ENCODE measurements at regions not wholly inside any gene's neighbourhood (a gene's known extent, or its start where the extent isn't known, plus 50 kb on each side); places are given as distances from the start of the nearest gene placed in this dataset.

DNA sequence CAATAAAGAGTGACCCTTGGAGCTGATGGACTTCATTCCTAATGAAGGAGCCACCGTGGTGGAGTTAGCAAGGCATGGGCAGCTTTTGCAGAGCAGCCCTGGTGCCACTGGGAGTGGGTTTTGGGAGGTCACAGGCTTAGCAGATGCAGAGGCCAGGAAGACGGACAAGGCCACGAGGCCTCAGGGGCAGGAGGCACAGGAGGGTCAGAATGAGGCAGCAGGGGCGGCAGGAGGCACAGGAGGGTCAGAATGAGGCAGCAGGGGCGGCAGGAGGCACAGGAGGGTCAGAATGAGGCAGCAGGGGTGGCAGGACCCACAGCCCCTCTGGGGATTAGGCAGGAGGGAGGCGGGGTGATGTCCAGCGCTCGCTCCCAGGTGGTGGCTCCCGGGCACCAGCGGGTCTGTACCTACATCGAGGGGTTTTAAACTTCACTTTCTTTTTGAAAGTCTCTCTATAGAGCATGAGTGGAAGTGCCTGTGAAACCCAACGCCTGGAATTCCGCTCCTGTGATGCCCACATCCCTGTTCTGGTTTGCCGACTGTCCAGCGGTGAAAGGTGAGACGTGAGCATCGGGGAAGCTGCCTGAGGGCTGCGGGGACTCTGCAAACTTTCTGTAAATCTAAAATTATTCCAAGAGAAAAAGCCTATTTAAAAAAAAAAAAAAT is 521.6 kb downstream of the BRD1 start:
- H3K4me3 ChIP-seq (replicated peaks; ENCODE audit: insufficient read depth, low read length): no peak overlapping the region
- H3K27me3 ChIP-seq (ENCODE audit: insufficient read depth, poor library complexity, severe bottlenecking): no peaks in the 10 kb centered on the region
- DNase-seq (ENCODE audit: low read depth in 1 of 2, low spot score in 1 of 2): no peak
- H3K27ac ChIP-seq (replicated peaks): no peak overlapping the region
- TF ChIP-seq CTCF (IDR thresholded peaks at IDR 0.05; ENCODE audit: insufficient read depth, low read length): no peak
- no peak for TF ChIP-seq GABPA (IDR thresholded peaks at IDR 0.05; ENCODE audit: low read depth)
- TF ChIP-seq, protein P1, sequence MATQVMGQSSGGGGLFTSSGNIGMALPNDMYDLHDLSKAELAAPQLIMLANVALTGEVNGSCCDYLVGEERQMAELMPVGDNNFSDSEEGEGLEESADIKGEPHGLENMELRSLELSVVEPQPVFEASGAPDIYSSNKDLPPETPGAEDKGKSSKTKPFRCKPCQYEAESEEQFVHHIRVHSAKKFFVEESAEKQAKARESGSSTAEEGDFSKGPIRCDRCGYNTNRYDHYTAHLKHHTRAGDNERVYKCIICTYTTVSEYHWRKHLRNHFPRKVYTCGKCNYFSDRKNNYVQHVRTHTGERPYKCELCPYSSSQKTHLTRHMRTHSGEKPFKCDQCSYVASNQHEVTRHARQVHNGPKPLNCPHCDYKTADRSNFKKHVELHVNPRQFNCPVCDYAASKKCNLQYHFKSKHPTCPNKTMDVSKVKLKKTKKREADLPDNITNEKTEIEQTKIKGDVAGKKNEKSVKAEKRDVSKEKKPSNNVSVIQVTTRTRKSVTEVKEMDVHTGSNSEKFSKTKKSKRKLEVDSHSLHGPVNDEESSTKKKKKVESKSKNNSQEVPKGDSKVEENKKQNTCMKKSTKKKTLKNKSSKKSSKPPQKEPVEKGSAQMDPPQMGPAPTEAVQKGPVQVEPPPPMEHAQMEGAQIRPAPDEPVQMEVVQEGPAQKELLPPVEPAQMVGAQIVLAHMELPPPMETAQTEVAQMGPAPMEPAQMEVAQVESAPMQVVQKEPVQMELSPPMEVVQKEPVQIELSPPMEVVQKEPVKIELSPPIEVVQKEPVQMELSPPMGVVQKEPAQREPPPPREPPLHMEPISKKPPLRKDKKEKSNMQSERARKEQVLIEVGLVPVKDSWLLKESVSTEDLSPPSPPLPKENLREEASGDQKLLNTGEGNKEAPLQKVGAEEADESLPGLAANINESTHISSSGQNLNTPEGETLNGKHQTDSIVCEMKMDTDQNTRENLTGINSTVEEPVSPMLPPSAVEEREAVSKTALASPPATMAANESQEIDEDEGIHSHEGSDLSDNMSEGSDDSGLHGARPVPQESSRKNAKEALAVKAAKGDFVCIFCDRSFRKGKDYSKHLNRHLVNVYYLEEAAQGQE (IDR thresholded peaks at IDR 0.05; ENCODE audit: insufficient replicate concordance, low read depth): no peak
- no peak for TF ChIP-seq SPI1 (IDR thresholded peaks at IDR 0.05; ENCODE audit: borderline replicate concordance, low read depth)
- TF ChIP-seq POLR2AphosphoS5 (IDR thresholded peaks at IDR 0.05; ENCODE audit: low read depth): no peak

DNA sequence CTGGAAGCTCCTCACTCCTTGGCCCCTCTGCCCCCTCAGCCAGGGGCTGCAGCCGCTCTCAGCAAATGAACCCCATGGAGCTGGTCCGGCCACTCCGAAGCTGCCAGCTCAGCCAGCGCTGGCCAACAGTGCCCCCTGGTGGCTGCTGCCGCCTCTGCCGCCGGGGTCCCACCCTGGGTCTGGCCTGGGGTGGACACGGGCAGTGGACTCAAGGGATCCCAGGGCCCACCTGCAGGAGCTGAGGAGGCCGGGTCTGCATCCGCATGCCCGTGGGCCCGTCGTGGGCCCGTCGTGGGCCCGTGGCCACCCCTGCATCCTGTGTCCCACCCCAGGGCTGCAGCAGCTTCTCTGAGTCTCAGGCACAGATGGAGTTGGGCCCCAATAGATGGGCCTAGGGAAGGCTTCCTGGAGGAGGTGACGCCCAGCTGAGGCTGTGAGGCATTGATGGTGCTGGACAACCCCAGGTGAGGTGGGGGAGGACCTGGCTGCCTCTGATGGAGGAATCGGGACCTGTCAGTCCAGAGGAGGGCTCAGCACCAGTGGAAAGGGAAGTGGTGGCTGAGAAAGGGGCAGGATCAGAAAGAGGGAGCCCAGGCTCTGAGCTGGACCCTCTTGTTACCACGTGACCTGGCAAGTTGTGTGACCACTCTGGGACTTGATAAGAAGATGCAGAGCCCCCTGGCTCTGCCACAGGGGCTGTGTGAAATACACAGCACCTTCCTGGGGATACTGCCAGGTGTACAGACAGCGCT is 522.3 kb downstream of the BRD1 start:
- H3K27me3 ChIP-seq (ENCODE audit: insufficient read depth, poor library complexity, severe bottlenecking): no peaks in the 10 kb centered on the region
- TF ChIP-seq, protein P1 (IDR thresholded peaks at IDR 0.05; ENCODE audit: insufficient replicate concordance, low read depth): no peak
- TF ChIP-seq POLR2AphosphoS5 (IDR thresholded peaks at IDR 0.05; ENCODE audit: low read depth): no peak
- TF ChIP-seq CTCF (IDR thresholded peaks at IDR 0.05; ENCODE audit: insufficient read depth, low read length): peak; percentile 35

GRCh38 chr22:49303781-49304461 is 523.8 kb downstream of the BRD1 start:
- TF ChIP-seq GABPA (IDR thresholded peaks at IDR 0.05; ENCODE audit: low read depth) (no peak), POLR2AphosphoS5 (IDR thresholded peaks at IDR 0.05; ENCODE audit: low read depth) (no peak), SPI1 (IDR thresholded peaks at IDR 0.05; ENCODE audit: borderline replicate concordance, low read depth) (no peak), CTCF (IDR thresholded peaks at IDR 0.05; ENCODE audit: insufficient read depth, low read length) (no peak)
- TF ChIP-seq, protein P1 (IDR thresholded peaks at IDR 0.05; ENCODE audit: insufficient replicate concordance, low read depth): no peak
- Histone ChIP-seq H3K4me3 (replicated peaks; ENCODE audit: insufficient read depth, low read length) (no peak overlapping the region), H3K27me3 (ENCODE audit: insufficient read depth, poor library complexity, severe bottlenecking) (no peaks in the 10 kb centered on the region)

More for the DNA sequence above, 522.3 kb downstream of the BRD1 start:
- no peak overlapping the region for H3K27ac ChIP-seq (replicated peaks)
- no peak overlapping the region for H3K4me3 ChIP-seq (replicated peaks; ENCODE audit: insufficient read depth, low read length)
- DNase-seq (ENCODE audit: low read depth in 1 of 2, low spot score in 1 of 2): peak; percentile 7 to 46

More at GRCh38 chr22:49303781-49304461, 523.8 kb downstream of the BRD1 start:
- no peak overlapping the region for H3K27ac ChIP-seq (replicated peaks)
- DNase-seq (ENCODE audit: low read depth in 1 of 2, low spot score in 1 of 2): no peak

Data from HL-60 (cell line).